ENCODE measurements at regions not wholly inside any gene's neighbourhood (a gene's known extent, or its start where the extent isn't known, plus 50 kb on each side); places are given as distances from the start of the nearest gene placed in this dataset.

GRCh38 chr2:176637142-176637485 is 367.9 kb downstream of the MTX2 start:
- Histone ChIP-seq H3K4me2 (ENCODE audit: insufficient read depth, low read length) (peak overlapping the region; percentile 88), H3K9me3 (ENCODE audit: low read depth, low read length) (no peaks in the 10 kb centered on the region), H3K36me3 (ENCODE audit: insufficient read depth, low read length) (peaks cover 5% of the 10 kb centered on the region), H4K20me1 (ENCODE audit: insufficient read depth, low read length) (no peaks in the 10 kb centered on the region), H3K4me1 (ENCODE audit: insufficient read depth, low read length) (peaks cover 37% of the 10 kb centered on the region), H3K27me3 (ENCODE audit: insufficient read depth, low read length) (no peaks in the 10 kb centered on the region), H3K27ac (ENCODE audit: low read depth, low read length) (peak overlapping the region; percentile 73), H2AFZ (ENCODE audit: low read length) (peak overlapping the region; percentile 88), H3K4me3 (ENCODE audit: insufficient read depth, low read length) (peak overlapping the region; percentile 79), H3K79me2 (ENCODE audit: insufficient read depth, low read length) (peaks cover 9% of the 10 kb centered on the region)
- TF ChIP-seq, protein P1, sequence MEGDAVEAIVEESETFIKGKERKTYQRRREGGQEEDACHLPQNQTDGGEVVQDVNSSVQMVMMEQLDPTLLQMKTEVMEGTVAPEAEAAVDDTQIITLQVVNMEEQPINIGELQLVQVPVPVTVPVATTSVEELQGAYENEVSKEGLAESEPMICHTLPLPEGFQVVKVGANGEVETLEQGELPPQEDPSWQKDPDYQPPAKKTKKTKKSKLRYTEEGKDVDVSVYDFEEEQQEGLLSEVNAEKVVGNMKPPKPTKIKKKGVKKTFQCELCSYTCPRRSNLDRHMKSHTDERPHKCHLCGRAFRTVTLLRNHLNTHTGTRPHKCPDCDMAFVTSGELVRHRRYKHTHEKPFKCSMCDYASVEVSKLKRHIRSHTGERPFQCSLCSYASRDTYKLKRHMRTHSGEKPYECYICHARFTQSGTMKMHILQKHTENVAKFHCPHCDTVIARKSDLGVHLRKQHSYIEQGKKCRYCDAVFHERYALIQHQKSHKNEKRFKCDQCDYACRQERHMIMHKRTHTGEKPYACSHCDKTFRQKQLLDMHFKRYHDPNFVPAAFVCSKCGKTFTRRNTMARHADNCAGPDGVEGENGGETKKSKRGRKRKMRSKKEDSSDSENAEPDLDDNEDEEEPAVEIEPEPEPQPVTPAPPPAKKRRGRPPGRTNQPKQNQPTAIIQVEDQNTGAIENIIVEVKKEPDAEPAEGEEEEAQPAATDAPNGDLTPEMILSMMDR (IDR thresholded peaks at IDR 0.05; ENCODE audit: extremely low read depth, low read depth, low read length) = no peak
- DNase-seq (ENCODE audit: insufficient read length, low spot score, missing footprints) = no peak

- Histone ChIP-seq H4K20me1 (ENCODE audit: insufficient read depth, low read length) (no peaks in the 10 kb centered on the region), H3K9me3 (ENCODE audit: low read depth, low read length) (no peaks in the 10 kb centered on the region), H3K4me1 (ENCODE audit: insufficient read depth, low read length) (peaks cover 40% of the 10 kb centered on the region)
Measured at GRCh38 chr2:176637486-176638166, 368.4 kb downstream of the MTX2 start.

DNA sequence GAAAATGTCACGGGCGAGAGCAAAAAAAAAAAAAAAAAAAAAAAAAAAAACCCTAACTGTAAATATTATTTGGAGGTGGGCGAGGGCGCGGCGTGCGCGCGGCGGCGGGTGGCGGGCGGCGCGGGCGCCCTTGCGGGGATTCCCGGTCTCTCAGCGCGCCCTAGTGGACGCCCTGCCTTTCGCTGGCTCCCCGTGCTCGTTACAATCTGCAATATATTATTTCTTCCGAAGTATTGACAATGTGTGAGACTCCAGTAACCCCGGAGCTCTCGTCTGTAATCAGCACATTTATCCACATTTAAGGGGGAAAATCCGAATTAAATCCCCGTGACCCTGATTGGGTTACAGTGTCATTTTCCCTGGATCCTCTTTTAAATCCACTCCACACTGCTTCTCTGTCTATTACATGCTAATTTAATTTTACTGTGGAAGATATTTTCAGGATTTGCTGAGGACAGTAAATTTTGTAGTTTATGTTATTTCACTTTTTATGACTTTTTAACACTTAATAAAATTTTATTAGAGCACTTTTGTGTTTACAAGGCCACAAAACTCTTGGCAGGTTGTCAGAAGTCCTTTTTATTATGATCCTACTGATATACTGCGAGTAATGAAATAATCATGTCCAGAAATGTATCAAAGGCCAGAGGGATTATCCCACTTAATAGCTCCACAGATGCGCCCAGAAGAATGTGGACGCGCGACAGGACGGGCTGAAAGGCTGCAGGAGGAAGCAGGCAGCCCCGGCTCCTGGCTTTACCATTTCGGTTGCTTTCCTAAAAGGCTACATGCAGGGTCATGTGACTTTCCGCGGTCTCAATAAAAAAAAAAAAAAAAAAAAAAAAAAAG is 369.1 kb downstream of the MTX2 start:
- H4K20me1 ChIP-seq (ENCODE audit: insufficient read depth, low read length) = no peaks in the 10 kb centered on the region
- peaks cover 46% of the 10 kb centered on the region for H3K4me1 ChIP-seq (ENCODE audit: insufficient read depth, low read length)
- H3K27ac ChIP-seq (ENCODE audit: low read depth, low read length) = peak overlapping the region; percentile 73
- no peaks in the 10 kb centered on the region for H3K9me3 ChIP-seq (ENCODE audit: low read depth, low read length)
- peak; percentile 96 for DNase-seq (ENCODE audit: insufficient read length, low spot score, missing footprints)
- TF ChIP-seq, protein P1 (IDR thresholded peaks at IDR 0.05; ENCODE audit: extremely low read depth, low read depth, low read length) = peak; percentile 75
- H3K36me3 ChIP-seq (ENCODE audit: insufficient read depth, low read length) = no peaks in the 10 kb centered on the region
- H3K79me2 ChIP-seq (ENCODE audit: insufficient read depth, low read length) = peaks cover 9% of the 10 kb centered on the region
- peak overlapping the region; percentile 79 for H3K4me3 ChIP-seq (ENCODE audit: insufficient read depth, low read length)
- H2AFZ ChIP-seq (ENCODE audit: low read length) = peak overlapping the region; percentile 66
- H3K4me2 ChIP-seq (ENCODE audit: insufficient read depth, low read length) = peak overlapping the region; percentile 88
- H3K27me3 ChIP-seq (ENCODE audit: insufficient read depth, low read length) = no peaks in the 10 kb centered on the region

More at GRCh38 chr2:176637486-176638166, 368.4 kb downstream of the MTX2 start:
- TF ChIP-seq, protein P1 (IDR thresholded peaks at IDR 0.05; ENCODE audit: extremely low read depth, low read depth, low read length) = no peak
- Histone ChIP-seq H3K27me3 (ENCODE audit: insufficient read depth, low read length) (no peaks in the 10 kb centered on the region), H3K79me2 (ENCODE audit: insufficient read depth, low read length) (peaks cover 9% of the 10 kb centered on the region), H3K36me3 (ENCODE audit: insufficient read depth, low read length) (peaks cover 4% of the 10 kb centered on the region), H3K4me3 (ENCODE audit: insufficient read depth, low read length) (peak overlapping the region; percentile 79), H2AFZ (ENCODE audit: low read length) (peak overlapping the region; percentile 88), H3K27ac (ENCODE audit: low read depth, low read length) (peak overlapping the region; percentile 73), H3K4me2 (ENCODE audit: insufficient read depth, low read length) (peak overlapping the region; percentile 88)
- peak; percentile 93 for DNase-seq (ENCODE audit: insufficient read length, low spot score, missing footprints)

- H3K27ac ChIP-seq (ENCODE audit: low read depth, low read length) = no peak overlapping the region
- H2AFZ ChIP-seq (ENCODE audit: low read length) = peak overlapping the region; percentile 72
- no peaks in the 10 kb centered on the region for H3K9me3 ChIP-seq (ENCODE audit: low read depth, low read length)
- TF ChIP-seq, protein P1 (IDR thresholded peaks at IDR 0.05; ENCODE audit: extremely low read depth, low read depth, low read length) = no peak
- H3K36me3 ChIP-seq (ENCODE audit: insufficient read depth, low read length) = no peaks in the 10 kb centered on the region
- H3K27me3 ChIP-seq (ENCODE audit: insufficient read depth, low read length) = no peaks in the 10 kb centered on the region
- no peak overlapping the region for H3K4me3 ChIP-seq (ENCODE audit: insufficient read depth, low read length)
- no peaks in the 10 kb centered on the region for H4K20me1 ChIP-seq (ENCODE audit: insufficient read depth, low read length)
- H3K4me1 ChIP-seq (ENCODE audit: insufficient read depth, low read length) = peaks cover 50% of the 10 kb centered on the region
- peak overlapping the region; percentile 88 for H3K4me2 ChIP-seq (ENCODE audit: insufficient read depth, low read length)
- peaks cover 9% of the 10 kb centered on the region for H3K79me2 ChIP-seq (ENCODE audit: insufficient read depth, low read length)
- peak; percentile 71 for DNase-seq (ENCODE audit: insufficient read length, low spot score, missing footprints)
Measured at GRCh38 chr2:176639016-176639343, 369.7 kb downstream of the MTX2 start.
